GM19043 (cell line): ENCODE measurements at regions not wholly inside any gene's neighbourhood (a gene's known extent, or its start where the extent isn't known, plus 50 kb on each side); places are given as distances from the start of the nearest gene placed in this dataset.

Experiments used
- ATAC-seq: cut with Tn5 transposase; IDR thresholded peaks from one replicate; pipeline ENCODE4 v1.9.1; 2021; ENCODE audit warnings: low read depth; ENCODE audit not compliant: unreplicated experiment

GRCh38 chr11:111045407-111045803, 200.1 kb upstream of the POU2AF2 start:
- ATAC-seq = no peak

- ATAC-seq = no peak
These were observed 200.6 kb upstream of the POU2AF2 start for GRCh38 chr11:111044751-111045406.

DNA sequence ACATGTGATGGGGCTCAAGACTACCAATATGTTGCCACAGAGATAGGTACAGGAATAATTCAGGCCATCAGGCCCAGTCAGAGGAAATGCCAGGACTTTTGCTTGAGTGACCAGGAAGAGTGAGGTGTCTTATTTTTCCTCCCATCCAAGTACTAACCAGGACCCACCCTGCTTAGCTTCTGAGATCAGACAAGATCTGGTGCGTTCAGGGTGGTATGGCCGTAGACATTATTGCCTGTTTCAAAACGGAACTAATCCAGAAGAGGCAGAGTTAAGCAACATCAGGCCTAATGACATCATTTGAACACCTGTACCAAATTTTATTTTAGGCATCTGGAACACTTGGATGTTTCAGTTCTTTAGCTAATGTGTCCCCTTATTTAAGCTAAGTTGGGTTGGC, 205.5 kb upstream of the POU2AF2 start:
- no peak for ATAC-seq

GRCh38 chr11:111035746-111036145, 209.8 kb upstream of the POU2AF2 start:
- no peak for ATAC-seq

GRCh38 chr11:111026241-111026640, 219.3 kb upstream of the POU2AF2 start:
- ATAC-seq = no peak

DNA sequence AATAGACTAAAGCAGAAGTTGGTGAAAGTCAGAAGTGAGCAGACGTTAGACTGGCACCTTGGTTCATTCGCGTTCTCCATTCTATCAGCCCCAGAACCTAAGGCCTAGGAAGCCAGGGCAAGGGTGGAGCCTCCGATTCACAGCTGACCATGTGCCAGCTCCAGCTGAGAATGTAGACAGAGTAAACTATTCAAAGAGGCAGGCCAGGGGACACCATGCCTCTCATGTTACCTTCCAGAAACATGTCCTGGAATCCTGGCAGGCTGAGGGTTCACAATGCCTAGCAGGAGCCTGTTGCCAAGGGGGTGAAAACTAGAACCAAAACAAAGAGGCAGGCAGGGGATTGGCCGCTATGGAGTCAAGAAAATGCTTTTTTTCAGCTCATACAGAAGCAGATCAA, 224.4 kb upstream of the POU2AF2 start:
- no peak for ATAC-seq

- ATAC-seq = no peak
These were observed 225.5 kb upstream of the POU2AF2 start for GRCh38 chr11:111019871-111020670.

GRCh38 chr11:111019451-111019850, 226.1 kb upstream of the POU2AF2 start:
- no peak for ATAC-seq

- no peak for ATAC-seq
These were observed 227.0 kb upstream of the POU2AF2 start for GRCh38 chr11:111018566-111018965.

DNA sequence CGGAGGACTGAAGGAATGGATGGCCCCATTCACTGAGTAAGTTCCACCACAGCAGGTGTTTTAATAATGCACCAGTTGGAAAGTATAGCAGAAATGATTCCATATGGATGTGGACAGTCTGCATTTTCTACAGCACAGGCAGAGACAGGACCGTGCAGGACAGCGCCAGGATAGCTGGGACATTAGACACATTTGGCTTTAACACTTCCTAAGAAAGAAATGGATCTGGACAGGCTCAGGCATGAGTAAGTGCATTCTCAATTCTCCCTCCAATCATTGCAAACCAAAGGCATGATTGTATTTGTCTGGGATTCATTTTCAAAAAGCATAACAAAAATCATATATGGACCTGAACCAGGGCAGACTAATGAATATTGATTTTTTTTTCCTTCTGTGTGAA, 233.0 kb upstream of the POU2AF2 start:
- no peak for ATAC-seq

DNA sequence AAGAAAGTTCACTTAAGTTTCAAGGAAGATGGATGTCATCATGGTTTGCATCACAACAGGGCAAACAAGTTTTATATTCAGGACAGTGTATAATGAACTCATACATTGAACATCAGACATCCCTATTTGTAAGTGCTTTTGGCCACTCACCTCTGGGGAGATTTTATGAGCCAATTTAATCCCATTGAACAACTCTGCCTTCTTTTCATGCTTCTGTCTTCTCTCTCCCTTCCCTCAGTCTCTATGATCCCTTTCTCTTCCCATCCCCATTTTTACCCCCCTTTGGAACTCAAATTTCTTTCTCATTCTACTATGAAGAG, 234.3 kb upstream of the POU2AF2 start:
- ATAC-seq = no peak

DNA sequence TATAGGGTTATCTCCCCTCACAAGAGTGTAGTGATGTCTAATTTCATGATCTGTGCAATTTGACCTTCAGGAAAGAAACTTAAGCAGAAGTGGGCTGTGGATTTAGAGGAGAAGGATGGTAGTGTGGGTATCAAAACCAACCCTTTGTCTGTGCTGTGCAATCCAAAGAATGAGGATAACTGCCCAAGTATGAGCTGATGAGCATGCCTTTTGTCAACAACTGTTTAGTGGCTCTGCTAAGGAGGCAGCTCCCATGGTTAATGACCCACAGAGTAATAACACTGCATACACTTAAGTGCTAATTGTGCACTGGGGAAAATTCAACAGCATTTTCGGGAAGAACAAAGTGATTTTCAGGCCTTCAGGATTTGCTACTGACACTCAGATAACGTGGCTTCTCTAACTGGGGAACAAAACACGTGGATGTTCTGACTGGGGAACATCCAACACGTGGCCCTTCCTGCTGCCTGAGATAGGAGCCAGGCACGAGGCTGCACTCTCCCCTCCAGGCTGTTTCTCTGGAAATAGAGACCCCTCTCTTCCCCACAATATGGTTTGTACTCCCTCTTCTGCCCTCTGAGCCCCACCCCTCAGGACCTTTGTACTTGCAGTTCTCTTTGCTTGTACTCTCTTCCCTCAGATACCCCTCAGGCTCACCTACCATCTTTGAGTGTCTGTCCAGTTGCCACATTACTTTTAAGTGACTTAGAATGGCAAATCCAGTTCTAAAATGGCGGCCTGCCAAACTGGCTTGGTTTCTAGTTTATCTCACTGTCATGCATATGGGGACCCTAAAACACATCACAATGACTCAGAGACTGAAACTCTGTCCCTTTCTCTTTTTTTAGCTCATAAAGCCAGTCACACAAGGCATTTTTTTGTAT, 234.9 kb upstream of the POU2AF2 start:
- ATAC-seq = no peak

DNA sequence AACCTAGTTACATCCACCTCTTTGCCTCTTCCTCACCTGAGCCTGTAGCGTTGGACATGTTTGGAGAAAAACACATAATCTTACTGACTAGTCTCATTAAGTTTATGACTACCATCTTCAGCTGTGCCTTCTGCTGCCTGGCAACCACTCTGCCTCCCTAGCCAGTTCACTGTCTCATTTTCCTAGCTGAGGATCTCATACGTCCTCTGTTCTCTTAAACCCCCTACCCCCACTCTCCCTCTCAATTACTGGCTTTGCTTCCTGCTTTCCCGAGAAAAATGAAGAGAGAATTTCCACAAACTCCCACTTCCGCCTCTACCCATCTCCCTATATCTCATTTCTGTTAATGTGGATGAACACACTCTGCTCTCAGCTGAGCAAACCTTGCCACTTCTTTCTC, 239.3 kb upstream of the POU2AF2 start:
- ATAC-seq = no peak

DNA sequence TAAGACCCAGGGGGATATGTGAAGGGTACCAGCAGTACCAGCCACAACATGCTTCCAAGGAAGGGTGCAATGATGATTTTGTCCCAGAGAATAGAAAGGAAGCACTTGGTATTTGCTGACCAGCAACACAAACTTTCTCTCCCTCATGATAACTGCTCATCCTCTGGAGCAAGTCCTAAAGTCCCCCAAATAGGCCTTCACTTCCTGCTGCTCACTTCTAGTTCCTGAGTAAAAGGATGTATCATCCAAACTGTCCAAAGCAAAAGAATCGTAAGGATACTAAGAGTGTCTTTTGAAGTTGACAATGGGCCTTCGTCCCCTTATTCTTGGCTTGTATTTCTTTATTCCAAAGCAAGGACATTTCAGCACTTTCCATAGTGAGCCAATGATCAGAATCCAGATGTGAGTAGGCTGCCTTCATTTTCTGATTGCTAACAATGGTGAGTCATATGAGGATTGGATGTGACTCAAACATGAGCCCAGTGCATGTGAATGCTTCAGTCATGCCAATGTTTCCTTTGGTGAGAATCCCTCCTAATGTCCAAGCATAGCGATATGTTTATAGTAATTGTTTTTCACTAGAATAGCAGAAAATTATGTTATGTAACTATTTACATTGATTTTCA, 243.4 kb upstream of the POU2AF2 start:
- ATAC-seq = no peak

- no peak for ATAC-seq
These were observed 244.5 kb upstream of the POU2AF2 start for GRCh38 chr11:111001081-111001430.

- ATAC-seq = no peak
These were observed 245.0 kb upstream of the POU2AF2 start for GRCh38 chr11:111000400-111001080.

GRCh38 chr11:110992481-110992880, 253.0 kb upstream of the POU2AF2 start:
- ATAC-seq = no peak

GRCh38 chr11:110991661-110992355, 253.7 kb upstream of the POU2AF2 start:
- no peak for ATAC-seq

- no peak for ATAC-seq
These were observed 255.2 kb upstream of the POU2AF2 start for GRCh38 chr11:110990311-110990710.
